ENCODE measurements at regions not wholly inside any gene's neighbourhood (a gene's known extent, or its start where the extent isn't known, plus 50 kb on each side); places are given as distances from the start of the nearest gene placed in this dataset.

GRCh38 chr7:13577566-13578145 is 411.8 kb downstream of the ETV1 start:
- Histone ChIP-seq H3K4me1 (ENCODE audit: control insufficient read depth in 4 of 4, insufficient read depth in 4 of 4, low read length in 3 of 4) (no peaks in the 10 kb centered on the region), H3K9ac (ENCODE audit: low read depth in 1 of 2, low read length in 2 of 2) (no peak overlapping the region), H3K27me3 (ENCODE audit: control insufficient read depth in 4 of 4, insufficient read depth in 4 of 4, low read length in 3 of 4) (no peaks in the 10 kb centered on the region), H3K36me3 (ENCODE audit: control insufficient read depth in 4 of 4, insufficient read depth in 3 of 4, low read depth in 1 of 4, low read length in 3 of 4) (no peaks in the 10 kb centered on the region), H3K4me3 (ENCODE audit: low read depth in 1 of 3, low read length in 3 of 3) (no peak overlapping the region), H3K9me3 (ENCODE audit: control insufficient read depth in 4 of 4, low read length in 3 of 4) (no peaks in the 10 kb centered on the region), H3K27ac (ENCODE audit: low read depth in 1 of 2, low read length in 2 of 2) (no peak overlapping the region)
- no peak for DNase-seq (ENCODE audit: low spot score)
- TF ChIP-seq RAD21 (IDR thresholded peaks at IDR 0.05) = no peak
- no peak for TF ChIP-seq FOXA2 (IDR thresholded peaks at IDR 0.05)
- no peak for TF ChIP-seq GABPA (IDR thresholded peaks at IDR 0.05 in 1 of 2, conservative IDR thresholded peaks at IDR 0.05 in 1 of 2)
- 56% methylated on average over 3 of the region's 3 CpGs for WGBS

GRCh38 chr7:13578294-13578693 is 411.2 kb downstream of the ETV1 start:
- WGBS = 35% methylated on average over 1 of the region's 1 CpG
- no peak for DNase-seq (ENCODE audit: low spot score)
- TF ChIP-seq MAX (IDR thresholded peaks at IDR 0.05) (no peak), EGR1 (IDR thresholded peaks at IDR 0.05; ENCODE audit: low read depth in 2 of 2) (no peak), TAF1 (conservative IDR thresholded peaks at IDR 0.05) (no peak), FOXA2 (IDR thresholded peaks at IDR 0.05) (no peak), CTCF (IDR thresholded peaks at IDR 0.05; ENCODE audit: low read depth, low read length, missing input control) (no peak), ZBTB33 (IDR thresholded peaks at IDR 0.05) (no peak), HNF4G (IDR thresholded peaks at IDR 0.05) (no peak), SP1 (IDR thresholded peaks at IDR 0.05) (no peak), RAD21 (IDR thresholded peaks at IDR 0.05) (no peak), NR2F2 (IDR thresholded peaks at IDR 0.05) (no peak)
- H3K9ac ChIP-seq (ENCODE audit: low read depth in 1 of 2, low read length in 2 of 2) = no peak overlapping the region
- no peaks in the 10 kb centered on the region for H3K4me1 ChIP-seq (ENCODE audit: control insufficient read depth in 4 of 4, insufficient read depth in 4 of 4, low read length in 3 of 4)
- no peak overlapping the region for H3K4me3 ChIP-seq (ENCODE audit: low read depth in 1 of 3, low read length in 3 of 3)
- no peaks in the 10 kb centered on the region for H3K36me3 ChIP-seq (ENCODE audit: control insufficient read depth in 4 of 4, insufficient read depth in 3 of 4, low read depth in 1 of 4, low read length in 3 of 4)
- no peaks in the 10 kb centered on the region for H3K27me3 ChIP-seq (ENCODE audit: control insufficient read depth in 4 of 4, insufficient read depth in 4 of 4, low read length in 3 of 4)
- no peak overlapping the region for H3K27ac ChIP-seq (ENCODE audit: low read depth in 1 of 2, low read length in 2 of 2)
- no peaks in the 10 kb centered on the region for H3K9me3 ChIP-seq (ENCODE audit: control insufficient read depth in 4 of 4, low read length in 3 of 4)

- H3K4me3 ChIP-seq (ENCODE audit: low read depth in 1 of 3, low read length in 3 of 3) = no peak overlapping the region
- H3K4me1 ChIP-seq (ENCODE audit: control insufficient read depth in 4 of 4, insufficient read depth in 4 of 4, low read length in 3 of 4) = no peaks in the 10 kb centered on the region
- no peak for DNase-seq (ENCODE audit: low spot score)
- TF ChIP-seq ATF3 (IDR thresholded peaks at IDR 0.05) (no peak), RAD21 (IDR thresholded peaks at IDR 0.05) (no peak), TAF1 (conservative IDR thresholded peaks at IDR 0.05) (no peak)
- no peaks in the 10 kb centered on the region for H3K9me3 ChIP-seq (ENCODE audit: control insufficient read depth in 4 of 4, low read length in 3 of 4)
- H3K36me3 ChIP-seq (ENCODE audit: control insufficient read depth in 4 of 4, insufficient read depth in 3 of 4, low read depth in 1 of 4, low read length in 3 of 4) = no peaks in the 10 kb centered on the region
- H3K27ac ChIP-seq (ENCODE audit: low read depth in 1 of 2, low read length in 2 of 2) = no peak overlapping the region
- no peaks in the 10 kb centered on the region for H3K27me3 ChIP-seq (ENCODE audit: control insufficient read depth in 4 of 4, insufficient read depth in 4 of 4, low read length in 3 of 4)
- no peak overlapping the region for H3K9ac ChIP-seq (ENCODE audit: low read depth in 1 of 2, low read length in 2 of 2)
These were observed 408.4 kb downstream of the ETV1 start for GRCh38 chr7:13581097-13581496.

Measured in liver (tissue), 8 donors.